ENCODE measurements at regions not wholly inside any gene's neighbourhood (a gene's known extent, or its start where the extent isn't known, plus 50 kb on each side); places are given as distances from the start of the nearest gene placed in this dataset.

GRCh38 chr3:118495206-118495605 lies 539.4 kb downstream of the IGSF11 start:
- Histone ChIP-seq H3K36me3 (ENCODE audit: control insufficient read depth, insufficient read depth, low read length) (no peaks in the 10 kb centered on the region), H3K4me1 (replicated peaks in 1 of 2; ENCODE audit: control insufficient read depth in 2 of 2, insufficient read depth in 2 of 2, low read length in 2 of 2) (no peaks in the 10 kb centered on the region), H3K9me1 (ENCODE audit: control insufficient read depth, insufficient read depth, low read length) (no peaks in the 10 kb centered on the region), H3K27me3 (ENCODE audit: control insufficient read depth in 2 of 2, insufficient read depth in 2 of 2, low read length in 2 of 2) (no peaks in the 10 kb centered on the region), H3K9me3 (replicated peaks; ENCODE audit: control insufficient read depth, insufficient read depth, low read depth, low read length) (no peaks in the 10 kb centered on the region), H3K27ac (ENCODE audit: extremely low read depth, low read depth, low read length) (no peak overlapping the region), H3K4me3 (no peak overlapping the region), H3K4me2 (ENCODE audit: insufficient read depth, low read length) (no peak overlapping the region), H4K20me1 (replicated peaks; ENCODE audit: control insufficient read depth, insufficient read depth, low read length) (no peaks in the 10 kb centered on the region), H3K79me2 (ENCODE audit: control insufficient read depth, insufficient read depth, low read length) (no peaks in the 10 kb centered on the region), H3K9ac (ENCODE audit: insufficient read depth in 1 of 2, low read depth in 2 of 2, low read length in 2 of 2) (no peak overlapping the region), H2AFZ (ENCODE audit: low read depth, low read length) (no peak overlapping the region)
- intact Hi-C loops (cut with micrococcal nuclease) (no loop called here), in situ Hi-C loops (cut with MboI) (no loop called here)
- POLR2A ChIA-PET, result no interaction called here
- DNase-seq (ENCODE audit: extremely low read depth in 1 of 4, low spot score in 3 of 4), result no peak
- ATAC-seq, result no peak
- no TSS peak for BruUV-seq (replicated peaks)
- FAIRE-seq, result no peak
- TF ChIP-seq XRCC3 (IDR thresholded peaks at IDR 0.05), result no peak
- no peak for TF ChIP-seq POLR2A (conservative IDR thresholded peaks at IDR 0.05)
- TF ChIP-seq FOXP1 (CRISPR knock-in tag; IDR thresholded peaks at IDR 0.05), result no peak
- no peak for TF ChIP-seq SIRT6 (IDR thresholded peaks at IDR 0.05; ENCODE audit: low read depth, low read length)
- TF ChIP-seq HEY1 (CRISPR knock-in tag; IDR thresholded peaks at IDR 0.05; ENCODE audit: borderline replicate concordance), result no peak
- CTCF ChIA-PET (ENCODE audit: low intra/inter-chr PET ratio), result no interaction called here
- 18% methylated on average over 2 of the region's 2 CpGs for WGBS (ENCODE audit: insufficient coverage, low coverage, missing lambda C conversion rate)

- no peak for FAIRE-seq
- TF ChIP-seq SRSF9 (IDR thresholded peaks at IDR 0.05; ENCODE audit: borderline replicate concordance, low read depth, low read length) (no peak), BMI1 (IDR thresholded peaks at IDR 0.05; ENCODE audit: low read length) (no peak), ZNF444 (CRISPR knock-in tag; IDR thresholded peaks at IDR 0.05) (no peak), GTF2F1 (IDR thresholded peaks at IDR 0.05; ENCODE audit: low read depth, low read length) (no peak), TAF15 (IDR thresholded peaks at IDR 0.05; ENCODE audit: low read depth, low read length) (no peak), SIN3A (IDR thresholded peaks at IDR 0.05; ENCODE audit: borderline replicate concordance in 2 of 2, control insufficient read depth in 1 of 2, low read depth in 2 of 2, low read length in 2 of 2) (no peak), HLTF (IDR thresholded peaks at IDR 0.05) (no peak), CBX3 (IDR thresholded peaks at IDR 0.05; ENCODE audit: borderline replicate concordance in 1 of 2, low read length in 2 of 2) (no peak), FOXK2 (conservative IDR thresholded peaks at IDR 0.05 in 1 of 2, IDR thresholded peaks at IDR 0.05 in 1 of 2; ENCODE audit: low read depth in 2 of 2) (no peak)
- TF ChIP-seq, protein P1, sequence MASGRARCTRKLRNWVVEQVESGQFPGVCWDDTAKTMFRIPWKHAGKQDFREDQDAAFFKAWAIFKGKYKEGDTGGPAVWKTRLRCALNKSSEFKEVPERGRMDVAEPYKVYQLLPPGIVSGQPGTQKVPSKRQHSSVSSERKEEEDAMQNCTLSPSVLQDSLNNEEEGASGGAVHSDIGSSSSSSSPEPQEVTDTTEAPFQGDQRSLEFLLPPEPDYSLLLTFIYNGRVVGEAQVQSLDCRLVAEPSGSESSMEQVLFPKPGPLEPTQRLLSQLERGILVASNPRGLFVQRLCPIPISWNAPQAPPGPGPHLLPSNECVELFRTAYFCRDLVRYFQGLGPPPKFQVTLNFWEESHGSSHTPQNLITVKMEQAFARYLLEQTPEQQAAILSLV (tag; IDR thresholded peaks at IDR 0.05), result no peak
- CTCF ChIA-PET (ENCODE audit: low intra/inter-chr PET ratio), result no interaction called here
Measured at GRCh38 chr3:118497274-118497673, 537.4 kb downstream of the IGSF11 start.

More at GRCh38 chr3:118497274-118497673, 537.4 kb downstream of the IGSF11 start:
- in situ Hi-C loops (cut with MboI), result no loop called here
- H2AFZ ChIP-seq (ENCODE audit: low read depth, low read length), result no peak overlapping the region
- no peak overlapping the region for H3K27ac ChIP-seq (ENCODE audit: extremely low read depth, low read depth, low read length)
- H4K20me1 ChIP-seq (replicated peaks; ENCODE audit: control insufficient read depth, insufficient read depth, low read length), result no peaks in the 10 kb centered on the region
- DNase-seq (ENCODE audit: extremely low read depth in 1 of 4, low spot score in 3 of 4), result no peak
- no peak overlapping the region for H3K4me3 ChIP-seq
- BruUV-seq (replicated peaks), result no TSS peak
- ATAC-seq, result no peak
- no peaks in the 10 kb centered on the region for H3K9me1 ChIP-seq (ENCODE audit: control insufficient read depth, insufficient read depth, low read length)
- H3K4me1 ChIP-seq (replicated peaks in 1 of 2; ENCODE audit: control insufficient read depth in 2 of 2, insufficient read depth in 2 of 2, low read length in 2 of 2), result no peaks in the 10 kb centered on the region
- intact Hi-C loops (cut with micrococcal nuclease), result no loop called here
- H3K9ac ChIP-seq (ENCODE audit: insufficient read depth in 1 of 2, low read depth in 2 of 2, low read length in 2 of 2), result no peak overlapping the region
- H3K4me2 ChIP-seq (ENCODE audit: insufficient read depth, low read length), result no peak overlapping the region
- H3K79me2 ChIP-seq (ENCODE audit: control insufficient read depth, insufficient read depth, low read length), result no peaks in the 10 kb centered on the region
- no peaks in the 10 kb centered on the region for H3K36me3 ChIP-seq (ENCODE audit: control insufficient read depth, insufficient read depth, low read length)
- no peaks in the 10 kb centered on the region for H3K9me3 ChIP-seq (replicated peaks; ENCODE audit: control insufficient read depth, insufficient read depth, low read depth, low read length)
- POLR2A ChIA-PET, result no interaction called here
- H3K27me3 ChIP-seq (ENCODE audit: control insufficient read depth in 2 of 2, insufficient read depth in 2 of 2, low read length in 2 of 2), result no peaks in the 10 kb centered on the region
- WGBS (ENCODE audit: insufficient coverage, low coverage, missing lambda C conversion rate), result 10% methylated on average over 3 of the region's 3 CpGs

Measured in K562 (cell line).